OCI-LY3 (cell line): ENCODE measurements at regions not wholly inside any gene's neighbourhood (a gene's known extent, or its start where the extent isn't known, plus 50 kb on each side); places are given as distances from the start of the nearest gene placed in this dataset.

Experiments
- H2AFZ ChIP-seq: fragments of 200-600, 300-600 bp; shearing (Covaris generic); 2 replicates; pipeline ENCODE4 v1.6.0; 2014; ENCODE audit warnings: antibody characterized with exemption, low read depth, low read length
- H3K27ac ChIP-seq: fragments of 200-600, 300-600 bp; sonication (generic); 2 replicates; pipeline ENCODE4 v1.5.1; 2014; ENCODE audit warnings: mild to moderate bottlenecking, low read length, moderate library complexity, mixed read lengths
- H3K27me3 ChIP-seq: fragments of 200-600, 300-600 bp; sonication (generic); 2 replicates; pipeline ENCODE4 v1.6.1; 2014; ENCODE audit warnings: low read depth, low read length, mixed read lengths
- H3K36me3 ChIP-seq: fragments of 200-600, 300-600 bp; sonication (generic); replicated peaks from 2 replicates; pipeline ENCODE3; 2014; ENCODE audit warnings: low read depth, low read length, mixed read lengths
- H3K4me1 ChIP-seq: fragments of 300-600, 200-600 bp; sonication (generic); 2 replicates; pipeline ENCODE4 v1.6.1; 2014; ENCODE audit warnings: low read length, mixed read lengths
- H3K4me2 ChIP-seq: fragments of 200-600, 300-600 bp; sonication (generic); 2 replicates; pipeline ENCODE4 v1.6.1; 2014; ENCODE audit warnings: low read length, mixed read lengths
- H3K4me3 ChIP-seq: fragments of 300-600, 200-600 bp; sonication (generic); 2 replicates; pipeline ENCODE4 v1.5.1; 2014; ENCODE audit warnings: antibody characterized with exemption, mild to moderate bottlenecking, low read length, moderate library complexity
- H3K79me2 ChIP-seq: fragments of 300-600, 200-600 bp; shearing (Covaris generic); 2 replicates; pipeline ENCODE4 v1.6.1; 2014; ENCODE audit warnings: mild to moderate bottlenecking, low read length, mixed read lengths
- H3K9ac ChIP-seq: fragments of 300-600, 200-600 bp; shearing (Covaris generic); 2 replicates; pipeline ENCODE4 v1.6.0; 2014; ENCODE audit warnings: mild to moderate bottlenecking, low read length, moderate library complexity
- H3K9me3 ChIP-seq: fragments of 200-600, 300-600 bp; shearing (Covaris generic); 2 replicates; pipeline ENCODE4 v1.6.1; 2014; ENCODE audit warnings: low read length, mixed read lengths; ENCODE audit not compliant: insufficient read depth
- H4K20me1 ChIP-seq: fragments of 200-600, 300-600 bp; sonication (generic); 2 replicates; pipeline ENCODE4 v1.6.1; 2016; ENCODE audit warnings: low read length, mixed read lengths; ENCODE audit not compliant: insufficient read depth
- CTCF ChIP-seq: fragments of 200-600, 300-600 bp; sonication (generic); IDR thresholded peaks from 2 replicates; pipeline ENCODE4 v1.5.1; 2014; ENCODE audit warnings: antibody characterized with exemption, low read length, low read depth
- EZH2phosphoT487 ChIP-seq: fragments of 200-600 bp; shearing (Covaris generic); IDR thresholded peaks from 2 replicates; pipeline ENCODE4 v1.6.1; 2018; ENCODE audit warnings: antibody characterized with exemption, mixed run types, low read depth

GRCh38 chr9:81259896-81260295, 429.5 kb downstream of the TLE1 start:
- H4K20me1 ChIP-seq = no peaks in the 10 kb centered on the region
- H3K79me2 ChIP-seq = no peaks in the 10 kb centered on the region
- H3K9me3 ChIP-seq = no peaks in the 10 kb centered on the region
- no peak overlapping the region for H3K9ac ChIP-seq
- H3K27ac ChIP-seq = no peak overlapping the region
- H3K27me3 ChIP-seq = no peaks in the 10 kb centered on the region
- no peaks in the 10 kb centered on the region for H3K36me3 ChIP-seq
- no peak overlapping the region for H2AFZ ChIP-seq
- H3K4me3 ChIP-seq = no peak overlapping the region
- TF ChIP-seq EZH2phosphoT487 (no peak), CTCF (no peak)
- no peaks in the 10 kb centered on the region for H3K4me1 ChIP-seq
- no peak overlapping the region for H3K4me2 ChIP-seq

GRCh38 chr9:81256368-81256767, 433.0 kb downstream of the TLE1 start:
- TF ChIP-seq EZH2phosphoT487 = no peak
- no peaks in the 10 kb centered on the region for H3K27me3 ChIP-seq
- H3K27ac ChIP-seq = no peak overlapping the region
- no peak overlapping the region for H3K4me2 ChIP-seq
- no peak overlapping the region for H2AFZ ChIP-seq
- H3K4me3 ChIP-seq = no peak overlapping the region
- H3K4me1 ChIP-seq = no peaks in the 10 kb centered on the region
- no peak overlapping the region for H3K9ac ChIP-seq
- no peaks in the 10 kb centered on the region for H4K20me1 ChIP-seq
- H3K79me2 ChIP-seq = no peaks in the 10 kb centered on the region
- no peaks in the 10 kb centered on the region for H3K9me3 ChIP-seq
- H3K36me3 ChIP-seq = no peaks in the 10 kb centered on the region

- no peak overlapping the region for H3K4me3 ChIP-seq
- H3K27me3 ChIP-seq = no peaks in the 10 kb centered on the region
- H4K20me1 ChIP-seq = no peaks in the 10 kb centered on the region
- no peaks in the 10 kb centered on the region for H3K4me1 ChIP-seq
- H3K4me2 ChIP-seq = no peak overlapping the region
- H2AFZ ChIP-seq = no peak overlapping the region
- no peak overlapping the region for H3K9ac ChIP-seq
- H3K79me2 ChIP-seq = no peaks in the 10 kb centered on the region
- no peak overlapping the region for H3K27ac ChIP-seq
- H3K36me3 ChIP-seq = no peaks in the 10 kb centered on the region
- TF ChIP-seq EZH2phosphoT487 (no peak), CTCF (no peak)
- H3K9me3 ChIP-seq = no peaks in the 10 kb centered on the region
Observed at GRCh38 chr9:81250606-81251005, 438.7 kb downstream of the TLE1 start.

- Histone ChIP-seq H2AFZ (no peak overlapping the region), H3K27me3 (no peaks in the 10 kb centered on the region), H3K36me3 (no peaks in the 10 kb centered on the region), H3K79me2 (no peaks in the 10 kb centered on the region), H3K9ac (no peak overlapping the region), H3K27ac (no peak overlapping the region), H3K4me2 (no peak overlapping the region), H3K4me1 (no peaks in the 10 kb centered on the region), H4K20me1 (no peaks in the 10 kb centered on the region), H3K9me3 (no peaks in the 10 kb centered on the region), H3K4me3 (no peak overlapping the region)
- TF ChIP-seq CTCF (no peak), EZH2phosphoT487 (no peak)
Observed at GRCh38 chr9:81250041-81250440, 439.3 kb downstream of the TLE1 start.
